ENCODE measurements at regions not wholly inside any gene's neighbourhood (a gene's known extent, or its start where the extent isn't known, plus 50 kb on each side); places are given as distances from the start of the nearest gene placed in this dataset.
"Not testable (repeated sequence)": the region's sequence is repeated elsewhere in the genome, so short reads cannot be mapped to it uniquely, and the experiment has no call there.

GRCh38 chr13:50171590-50172282 is 156.5 kb downstream of the KCNRG start:
- DNase-seq (ENCODE audit: low spot score) (no peak), ATAC-seq (ENCODE audit: low FRiP score) (no peak)
- TF ChIP-seq CTCF (IDR thresholded peaks at IDR 0.05), result no peak

- not testable (repeated sequence) for ATAC-seq (ENCODE audit: low FRiP score); DNase-seq (ENCODE audit: low spot score)
Measured at GRCh38 chr13:50173045-50173444, 157.8 kb downstream of the KCNRG start.

- no peak for TF ChIP-seq CTCF (IDR thresholded peaks at IDR 0.05)
- ATAC-seq (ENCODE audit: low FRiP score) (no peak), DNase-seq (ENCODE audit: low spot score) (no peak)
Measured at GRCh38 chr13:50174630-50175029, 159.4 kb downstream of the KCNRG start.

- no peak for DNase-seq (ENCODE audit: low spot score)
- no peak for TF ChIP-seq CTCF (IDR thresholded peaks at IDR 0.05)
- ATAC-seq (ENCODE audit: low FRiP score), result no peak
Measured at GRCh38 chr13:50179977-50180376, 164.7 kb downstream of the KCNRG start.

- DNase-seq (ENCODE audit: low spot score); ATAC-seq (ENCODE audit: low FRiP score): not testable (repeated sequence)
Measured at GRCh38 chr13:50185769-50186763, 170.8 kb downstream of the KCNRG start.

- ATAC-seq (ENCODE audit: low FRiP score) (no peak), DNase-seq (ENCODE audit: low spot score) (no peak)
- TF ChIP-seq CTCF (IDR thresholded peaks at IDR 0.05), result no peak
Measured at GRCh38 chr13:50187352-50188029, 172.2 kb downstream of the KCNRG start.

GRCh38 chr13:50188696-50189095 is 173.5 kb downstream of the KCNRG start:
- no peak for TF ChIP-seq CTCF (IDR thresholded peaks at IDR 0.05)
- ATAC-seq (ENCODE audit: low FRiP score), result no peak
- no peak for DNase-seq (ENCODE audit: low spot score)
